K562 (cell line): ENCODE measurements at regions not wholly inside any gene's neighbourhood (a gene's known extent, or its start where the extent isn't known, plus 50 kb on each side); places are given as distances from the start of the nearest gene placed in this dataset.

Source experiments
- ATAC-seq: fragments of 200-7000 bp; cut with Tn5 transposase; 3 replicates; pipeline ENCODE4 v1.9.1; 2020; ENCODE audit warnings: moderate library complexity
- BruUV-seq: library from RNA; stranded (reverse); fragments of 400-500 nt; replicated peaks from 2 replicates; lab custom pipeline; 2021; lab: Mats Ljungman, UMichigan
- CTCF ChIA-PET: fragments of 300-600 bp; formaldehyde crosslinking; extraction: SDS; loops from one replicate; lab custom pipeline; 2021; ENCODE audit warnings: low intra/inter-chr PET ratio; lab: Yijun Ruan, JAX
- POLR2A ChIA-PET: fragments of 300-600, 350-650 bp; sonication (Branson Sonifier 250); formaldehyde crosslinking; extraction: SDS; loops from one replicate; lab custom pipeline; 2021; ENCODE audit warnings: antibody characterized with exemption, inconsistent platforms; lab: Yijun Ruan, JAX
- DNase-seq, 4 experiments: peaks; one replicate each; pipeline versions ENCODE4 v3.0.0 to v3.0.0-alpha.2; 2011 to 2018; ENCODE audit warnings: low spot score in 3 of 4, mixed read lengths in 3 of 4; ENCODE audit errors: extremely low read depth in 1 of 4
- FAIRE-seq: peaks from 2 replicates; lab custom pipeline; 2011; peaks lifted over from hg19 to GRCh38; lab: Jason Lieb, UNC
- H2AFZ ChIP-seq: 2 replicates; pipeline ENCODE4 v1.6.0; 2011; ENCODE audit warnings: low read depth, low read length, control low read depth, inconsistent platforms
- H3K27ac ChIP-seq: fragments of 200-600 bp; 3 replicates; pipeline ENCODE4 v1.8.0; 2011; ENCODE audit warnings: low read depth, mild to moderate bottlenecking, control low read depth, inconsistent platforms, low read length, moderate library complexity, mixed read lengths; ENCODE audit errors: extremely low read depth
- H3K27me3 ChIP-seq, 2 experiments: fragments of 300-600 bp in 1 of 2; 2 replicates in 1 of 2; 3 replicates in 1 of 2; pipeline versions ENCODE4 v1.6.0 to v1.8.0; 2011; ENCODE audit warnings: inconsistent platforms in 2 of 2, low read length in 2 of 2, mild to moderate bottlenecking in 1 of 2, mixed read lengths in 1 of 2, moderate library complexity in 1 of 2; ENCODE audit not compliant: control insufficient read depth in 2 of 2, insufficient read depth in 2 of 2
- H3K36me3 ChIP-seq: fragments of 300-600 bp; 3 replicates; pipeline ENCODE4 v1.8.0; 2011; ENCODE audit warnings: mild to moderate bottlenecking, low read length, inconsistent platforms; ENCODE audit not compliant: control insufficient read depth, insufficient read depth
- H3K4me1 ChIP-seq, 2 experiments: fragments of 200-600 bp in 1 of 2; replicated peaks in 1 of 2; 2 replicates in 1 of 2; 3 replicates in 1 of 2; pipeline versions ENCODE4 v1.5.1 to v1.8.0; 2011; ENCODE audit warnings: inconsistent platforms in 2 of 2, low read length in 2 of 2, mild to moderate bottlenecking in 1 of 2, mixed read lengths in 1 of 2, moderate library complexity in 1 of 2; ENCODE audit not compliant: control insufficient read depth in 2 of 2, insufficient read depth in 2 of 2
- H3K4me2 ChIP-seq: 2 replicates; pipeline ENCODE4 v1.6.1; 2011; ENCODE audit warnings: low read length, control low read depth, inconsistent platforms, mixed read lengths; ENCODE audit not compliant: insufficient read depth
- H3K4me3 ChIP-seq: fragments of 200-600 bp; sonication (generic), shearing (Covaris generic); 2 replicates; pipeline ENCODE4 v1.5.1; 2016; ENCODE audit warnings: control low read depth, inconsistent platforms
- H3K79me2 ChIP-seq: fragments of 200-600 bp; 3 replicates; pipeline ENCODE4 v1.8.0; 2011; ENCODE audit warnings: low read length, inconsistent platforms; ENCODE audit not compliant: control insufficient read depth, insufficient read depth
- H3K9ac ChIP-seq, 2 experiments: 2 replicates each; pipeline versions ENCODE4 v1.6.0 to v1.6.1; 2011; ENCODE audit warnings: low read depth in 2 of 2, low read length in 2 of 2, control low read depth in 1 of 2, inconsistent platforms in 1 of 2, mild to moderate bottlenecking in 1 of 2, mixed read lengths in 1 of 2; ENCODE audit not compliant: insufficient read depth in 1 of 2
- H3K9me1 ChIP-seq: one replicate; pipeline ENCODE4 v1.6.0; 2011; ENCODE audit warnings: inconsistent platforms, mild to moderate bottlenecking, low read length, moderate library complexity; ENCODE audit not compliant: control insufficient read depth, insufficient read depth
- H3K9me3 ChIP-seq: replicated peaks from 2 replicates; pipeline ENCODE4 v1.5.1; 2011; ENCODE audit warnings: low read depth, low read length, inconsistent platforms; ENCODE audit not compliant: control insufficient read depth, insufficient read depth
- H4K20me1 ChIP-seq: replicated peaks from 2 replicates; pipeline ENCODE4 v1.6.1; 2011; ENCODE audit warnings: low read length, inconsistent platforms, mixed read lengths; ENCODE audit not compliant: control insufficient read depth, insufficient read depth
- BCL6 ChIP-seq: fragments of 250-450 bp; sonication (Bioruptor Pico); IDR thresholded peaks from 2 replicates; pipeline ENCODE4 v1.4.0; 2020
- HNRNPUL1 ChIP-seq: fragments of 200-400 bp; formaldehyde crosslinking; IDR thresholded peaks from 2 replicates; pipeline ENCODE4 v1.6.1; 2017; ENCODE audit warnings: low read length
- MTA2 ChIP-seq: fragments of 450-650 bp; IDR thresholded peaks from 2 replicates; pipeline ENCODE4 v1.6.1; 2016; ENCODE audit warnings: low read depth
- NFRKB ChIP-seq: fragments of 450-650 bp; IDR thresholded peaks from 2 replicates; pipeline ENCODE4 v1.6.1; 2016; ENCODE audit warnings: low read depth
- NFXL1 ChIP-seq: fragments of 450-650 bp; formaldehyde crosslinking; IDR thresholded peaks from 2 replicates; pipeline ENCODE4 v1.4.0; 2021; ENCODE audit warnings: mild to moderate bottlenecking
- PATZ1 ChIP-seq: fragments of 250-450 bp; sonication (Bioruptor Pico); IDR thresholded peaks from 2 replicates; pipeline ENCODE4 v1.5.0; 2020; ENCODE audit warnings: mild to moderate bottlenecking, borderline replicate concordance
- TRIM28 ChIP-seq: fragments of 450-650 bp; IDR thresholded peaks from 2 replicates; pipeline ENCODE4 v1.6.1; 2017
- UBTF ChIP-seq, 2 experiments: IDR thresholded peaks; 2 replicates each; pipeline ENCODE4 v1.6.1; 2012; ENCODE audit warnings: improper control_type of control experiment in 2 of 2, low read depth in 2 of 2, low read length in 2 of 2, borderline replicate concordance in 1 of 2
- ZNF318 ChIP-seq, 2 experiments: fragments of 450-650 bp; IDR thresholded peaks; 2 replicates each; pipeline ENCODE4 v1.6.1; 2016; ENCODE audit warnings: mild to moderate bottlenecking in 2 of 2, borderline replicate concordance in 1 of 2, low read depth in 1 of 2, moderate library complexity in 1 of 2
- ZNF655 ChIP-seq: fragments of 250-450 bp; sonication (Bioruptor Pico); IDR thresholded peaks from 2 replicates; pipeline ENCODE4 v1.5.0; 2021
- WGBS: fragments of 100-300 bp; shearing (Covaris generic); methylation state at CpG from one replicate; pipeline ENCODE4 v1.1.6; 2016; ENCODE audit warnings: low coverage, mixed read lengths; ENCODE audit not compliant: insufficient coverage; ENCODE audit errors: missing lambda C conversion rate; 5-methylcytosine and 5-hydroxymethylcytosine counted together
- in situ Hi-C: fragments of 300-500 bp; cut with MboI; formaldehyde crosslinking; loops from 4 replicates; pipeline ENCODE4 v1.15.0; 2018; ENCODE audit warnings: inconsistent platforms, mixed read lengths
- intact Hi-C: fragments of 100-400 bp; cut with micrococcal nuclease; formaldehyde crosslinking; loops from 2 replicates; pipeline ENCODE4 v1.14.2; 2022

- Histone ChIP-seq H2AFZ (no peak overlapping the region), H3K36me3 (no peaks in the 10 kb centered on the region), H3K9me3 (no peaks in the 10 kb centered on the region), H3K9me1 (no peaks in the 10 kb centered on the region), H4K20me1 (no peaks in the 10 kb centered on the region), H3K4me2 (no peak overlapping the region), H3K4me3 (no peak overlapping the region), H3K27ac (no peak overlapping the region), H3K4me1 (no peaks in the 10 kb centered on the region), H3K27me3 (no peaks in the 10 kb centered on the region), H3K9ac (no peak overlapping the region), H3K79me2 (no peaks in the 10 kb centered on the region)
- CTCF ChIA-PET = no interaction called here
- DNase-seq (no peak), ATAC-seq (no peak), FAIRE-seq (no peak)
- POLR2A ChIA-PET = no interaction called here
- WGBS = 0% methylated on average over 1 of the region's 1 CpG
- no TSS peak for BruUV-seq
- in situ Hi-C loops = no loop called here
- intact Hi-C loops = no loop called here
- TF ChIP-seq HNRNPUL1 = no peak
- no peak for TF ChIP-seq NFXL1
- TF ChIP-seq ZNF318 (IDR thresholded peaks at IDR 0.05; ENCODE audit: borderline replicate concordance in 1 of 2, low read depth in 1 of 2) = no peak
- TF ChIP-seq TRIM28 = no peak
- no peak for TF ChIP-seq NFRKB
- no peak for TF ChIP-seq BCL6
- no peak for TF ChIP-seq MTA2
- no peak for TF ChIP-seq ZNF655 (CRISPR knock-in tag)
- no peak for TF ChIP-seq PATZ1
- TF ChIP-seq UBTF (IDR thresholded peaks at IDR 0.05; ENCODE audit: borderline replicate concordance in 1 of 2, low read depth in 2 of 2, low read length in 2 of 2) = no peak
Measured at GRCh38 chr5:67623078-67623477, 426.5 kb upstream of the CD180 start.
